ENCODE measurements at regions not wholly inside any gene's neighbourhood (a gene's known extent, or its start where the extent isn't known, plus 50 kb on each side); places are given as distances from the start of the nearest gene placed in this dataset.

GRCh38 chr5:98263084-98263483, 510.4 kb upstream of the RGMB start (continued):
- TF ChIP-seq RAD21 (conservative IDR thresholded peaks at IDR 0.05) = no peak
- TF ChIP-seq SMC3 (conservative IDR thresholded peaks at IDR 0.05; ENCODE audit: poor library complexity) = no peak
- no peak for TF ChIP-seq POLR2AphosphoS5 (IDR thresholded peaks at IDR 0.05)

- Histone ChIP-seq H3K36me3 (ENCODE audit: insufficient read depth, low read length) (no peaks in the 10 kb centered on the region), H3F3A (ENCODE audit: insufficient read depth, low read length, poor library complexity, severe bottlenecking) (no peaks in the 10 kb centered on the region), H3K79me2 (replicated peaks; ENCODE audit: insufficient read depth, low read length) (no peaks in the 10 kb centered on the region), H3K4me2 (ENCODE audit: low read length) (no peak overlapping the region), H3K9me2 (ENCODE audit: insufficient read depth, low read length) (no peaks in the 10 kb centered on the region), H3K27ac (ENCODE audit: low read length) (no peak overlapping the region), H3K4me3 (ENCODE audit: low read length) (no peak overlapping the region), H3K27me3 (ENCODE audit: insufficient read depth, low read depth, low read length) (no peaks in the 10 kb centered on the region), H4K20me1 (ENCODE audit: insufficient read depth) (no peaks in the 10 kb centered on the region), H3K9me3 (ENCODE audit: low read length) (no peaks in the 10 kb centered on the region), H3K9ac (ENCODE audit: low read length) (no peak overlapping the region), H2AFZ (ENCODE audit: low read depth, low read length) (no peak overlapping the region)
- no peak for TF ChIP-seq TAF1 (IDR thresholded peaks at IDR 0.05; ENCODE audit: low read depth)
- no peak for TF ChIP-seq REST (IDR thresholded peaks at IDR 0.05; ENCODE audit: borderline replicate concordance)
- no peak for TF ChIP-seq MXI1 (conservative IDR thresholded peaks at IDR 0.05; ENCODE audit: poor library complexity, severe bottlenecking)
- no peak for TF ChIP-seq CTCF (IDR thresholded peaks at IDR 0.05; ENCODE audit: poor library complexity, severe bottlenecking)
- TF ChIP-seq EP300 (conservative IDR thresholded peaks at IDR 0.05; ENCODE audit: poor library complexity, severe bottlenecking) = no peak
- TF ChIP-seq SMC3 (conservative IDR thresholded peaks at IDR 0.05; ENCODE audit: poor library complexity) = no peak
- no peak for TF ChIP-seq RAD21 (conservative IDR thresholded peaks at IDR 0.05)
- TF ChIP-seq EZH2 (IDR thresholded peaks at IDR 0.05; ENCODE audit: borderline replicate concordance, insufficient read depth, low read length, poor library complexity, severe bottlenecking) = no peak
- no peak for TF ChIP-seq POLR2AphosphoS5 (IDR thresholded peaks at IDR 0.05)
Observed at GRCh38 chr5:98268162-98268860, 505.2 kb upstream of the RGMB start.

- Histone ChIP-seq H3K4me3 (ENCODE audit: low read length) (no peak overlapping the region), H3K79me2 (replicated peaks; ENCODE audit: insufficient read depth, low read length) (no peaks in the 10 kb centered on the region), H3K27me3 (ENCODE audit: insufficient read depth, low read depth, low read length) (no peaks in the 10 kb centered on the region), H3K36me3 (ENCODE audit: insufficient read depth, low read length) (no peaks in the 10 kb centered on the region), H3K9me3 (ENCODE audit: low read length) (no peaks in the 10 kb centered on the region), H4K20me1 (ENCODE audit: insufficient read depth) (no peaks in the 10 kb centered on the region), H3K4me2 (ENCODE audit: low read length) (no peak overlapping the region), H3F3A (ENCODE audit: insufficient read depth, low read length, poor library complexity, severe bottlenecking) (no peaks in the 10 kb centered on the region), H3K9me2 (ENCODE audit: insufficient read depth, low read length) (no peaks in the 10 kb centered on the region), H2AFZ (ENCODE audit: low read depth, low read length) (no peak overlapping the region), H3K27ac (ENCODE audit: low read length) (no peak overlapping the region), H3K9ac (ENCODE audit: low read length) (no peak overlapping the region)
- TF ChIP-seq TAF1 (IDR thresholded peaks at IDR 0.05; ENCODE audit: low read depth) (no peak), EZH2 (IDR thresholded peaks at IDR 0.05; ENCODE audit: borderline replicate concordance, insufficient read depth, low read length, poor library complexity, severe bottlenecking) (no peak), POLR2AphosphoS5 (IDR thresholded peaks at IDR 0.05) (no peak), REST (IDR thresholded peaks at IDR 0.05; ENCODE audit: borderline replicate concordance) (no peak)
Observed at GRCh38 chr5:98275980-98276379, 497.5 kb upstream of the RGMB start.
